ENCODE measurements at regions not wholly inside any gene's neighbourhood (a gene's known extent, or its start where the extent isn't known, plus 50 kb on each side); places are given as distances from the start of the nearest gene placed in this dataset.

GRCh38 chr6:22667855-22668254 lies 98.5 kb downstream of the HDGFL1 start:
- intact Hi-C loops (cut with micrococcal nuclease): no loop called here
- peak; percentile 74 for ATAC-seq
- DNase-seq: no peak

DNA sequence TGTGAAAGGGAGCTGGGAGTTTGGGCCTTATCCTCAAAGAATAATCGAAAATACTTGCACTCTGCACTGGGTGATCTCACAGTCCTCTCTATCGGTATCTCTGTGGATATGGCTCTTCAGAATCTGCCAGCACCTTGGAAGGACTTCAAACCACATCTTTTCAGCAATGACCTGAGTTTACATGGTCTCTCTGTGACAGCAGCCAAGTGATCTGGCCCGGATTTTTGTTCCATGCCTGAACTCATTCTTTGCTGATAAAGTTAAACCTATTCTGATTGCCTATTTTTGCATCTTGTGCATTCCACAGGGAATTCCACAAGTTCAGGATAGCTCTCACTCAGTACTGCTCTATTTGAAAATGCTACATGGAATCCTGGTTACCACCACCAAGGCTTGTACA lies 98.9 kb downstream of the HDGFL1 start:
- peak; percentile 96 for ATAC-seq
- DNase-seq: peak; percentile 55
- intact Hi-C loops (cut with micrococcal nuclease): no loop called here

DNA sequence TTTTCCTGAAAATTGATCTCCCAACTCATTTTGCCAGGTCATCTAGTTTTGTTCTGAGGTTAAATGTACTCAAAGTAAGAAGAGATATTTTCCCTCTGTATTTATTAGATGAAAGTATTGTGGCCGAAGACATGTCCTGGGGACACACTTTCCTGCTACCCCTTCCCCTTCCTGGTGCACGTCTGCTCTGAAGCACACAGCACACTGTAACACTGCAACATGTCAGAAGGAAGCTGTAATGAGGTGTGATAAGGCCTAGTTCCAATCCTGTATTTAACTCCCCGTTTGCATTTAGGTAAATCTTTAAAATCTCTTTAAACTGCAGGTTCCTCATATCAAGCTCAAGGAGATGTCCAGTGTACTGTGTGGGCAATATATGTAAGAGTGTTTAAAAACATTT lies 99.4 kb downstream of the HDGFL1 start:
- intact Hi-C loops (cut with micrococcal nuclease): no loop called here
- ATAC-seq (peak; percentile 59), DNase-seq (no peak)

DNA sequence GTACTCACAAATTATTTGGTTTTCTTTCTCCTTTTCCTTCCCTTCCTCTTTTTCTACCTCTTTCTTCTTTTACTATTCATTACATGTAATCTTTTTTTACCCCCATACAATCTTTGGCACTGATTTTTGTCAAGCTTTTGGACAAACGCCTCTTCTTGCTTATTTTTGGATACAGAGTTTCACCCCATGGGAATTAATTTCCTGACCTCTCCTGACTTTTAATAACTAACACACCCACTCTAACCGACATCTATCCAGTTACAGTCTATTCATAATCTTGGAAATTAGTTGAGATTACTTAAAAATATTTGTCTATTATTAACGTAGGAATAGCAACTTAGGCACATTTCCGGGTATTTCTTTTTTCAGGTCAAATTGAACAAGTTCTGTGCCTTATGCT lies 101.2 kb downstream of the HDGFL1 start:
- intact Hi-C loops (cut with micrococcal nuclease): no loop called here
- no peak for DNase-seq
- no peak for ATAC-seq

DNA sequence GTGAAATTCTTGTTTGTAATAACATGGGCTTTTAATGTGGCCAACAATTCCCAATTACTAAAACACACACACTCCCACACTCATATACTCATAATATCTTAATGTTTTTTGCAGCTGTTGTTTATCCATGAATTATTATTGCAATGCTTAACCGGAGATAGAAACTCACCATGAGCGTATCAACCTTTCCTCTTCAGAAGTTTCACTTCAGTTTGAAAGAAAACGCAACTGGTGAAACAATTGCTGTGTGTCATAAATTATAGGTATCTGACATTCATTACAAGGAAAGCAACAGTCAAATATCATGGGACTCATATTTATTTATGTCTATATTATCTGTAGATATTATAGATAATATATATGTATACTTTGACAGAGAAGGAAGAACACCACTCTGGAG lies 104.1 kb downstream of the HDGFL1 start:
- intact Hi-C loops (cut with micrococcal nuclease): no loop called here
- DNase-seq (no peak), ATAC-seq (no peak)

DNA sequence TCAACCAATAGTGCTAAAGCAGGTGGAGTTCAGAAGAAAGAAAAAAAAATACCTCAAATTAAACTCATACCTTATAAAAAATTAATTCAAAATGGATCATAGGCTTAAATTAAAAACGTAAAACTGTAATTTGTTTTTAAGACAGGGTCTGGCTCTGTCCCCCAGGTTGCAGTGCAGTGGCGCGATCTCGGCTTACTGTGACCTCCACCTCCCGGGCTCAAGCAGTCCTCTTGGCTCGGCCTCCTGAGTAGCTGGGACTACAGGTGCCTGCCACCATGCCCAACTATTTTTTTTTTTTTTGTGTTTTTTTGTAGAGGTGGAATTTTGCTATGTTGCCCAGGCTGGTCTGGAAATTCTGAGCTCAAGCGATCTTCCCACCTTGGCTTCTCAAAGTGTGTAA lies 111.6 kb downstream of the HDGFL1 start:
- no peak for ATAC-seq
- intact Hi-C loops (cut with micrococcal nuclease): no loop called here

DNA sequence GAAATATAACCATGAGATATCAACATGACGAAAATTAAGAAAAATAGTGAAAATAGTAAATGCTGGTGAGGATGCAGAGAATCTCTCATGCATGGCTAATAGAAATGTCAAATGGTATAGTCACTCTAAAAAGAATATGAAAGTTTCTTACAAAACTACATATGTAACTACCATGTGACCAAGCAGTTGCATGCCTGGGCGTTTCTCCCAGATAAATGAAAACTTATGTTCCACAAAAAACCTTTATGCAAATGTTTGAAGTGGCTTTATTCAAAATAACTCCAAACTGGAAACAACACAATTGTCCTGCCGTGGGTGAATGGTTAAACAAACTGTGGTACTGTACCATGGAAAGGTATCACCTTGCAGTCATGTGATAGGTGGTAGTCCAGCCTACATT lies 112.4 kb downstream of the HDGFL1 start:
- ATAC-seq (no peak), DNase-seq (no peak)
- intact Hi-C loops (cut with micrococcal nuclease): no loop called here

More for the DNA sequence above, 111.6 kb downstream of the HDGFL1 start:
- no peak for DNase-seq

GRCh38 chr6:22682979-22683378 lies 113.6 kb downstream of the HDGFL1 start:
- no peak for DNase-seq
- ATAC-seq: peak; percentile 55
- intact Hi-C loops (cut with micrococcal nuclease): no loop called here

DNA sequence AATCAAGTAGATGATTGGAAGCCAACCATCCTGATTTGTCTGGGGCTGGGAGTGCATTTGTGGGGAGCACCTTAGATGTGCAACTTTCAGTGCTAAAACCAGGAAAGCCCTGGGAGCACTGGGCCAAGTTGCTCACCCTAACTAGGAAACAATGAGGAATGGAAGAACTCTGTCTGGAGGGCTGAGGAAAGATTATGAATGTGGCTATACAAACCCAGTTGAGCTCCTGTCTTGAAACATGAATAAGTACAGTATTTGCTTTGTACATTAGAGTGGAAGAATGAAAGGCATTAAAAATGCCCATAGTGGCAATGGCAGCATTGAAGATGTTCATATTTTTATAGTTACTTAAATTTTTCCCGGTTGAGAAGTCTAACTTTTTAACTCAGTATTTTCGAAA lies 121.1 kb downstream of the HDGFL1 start:
- intact Hi-C loops (cut with micrococcal nuclease): no loop called here
- ATAC-seq (no peak), DNase-seq (no peak)

DNA sequence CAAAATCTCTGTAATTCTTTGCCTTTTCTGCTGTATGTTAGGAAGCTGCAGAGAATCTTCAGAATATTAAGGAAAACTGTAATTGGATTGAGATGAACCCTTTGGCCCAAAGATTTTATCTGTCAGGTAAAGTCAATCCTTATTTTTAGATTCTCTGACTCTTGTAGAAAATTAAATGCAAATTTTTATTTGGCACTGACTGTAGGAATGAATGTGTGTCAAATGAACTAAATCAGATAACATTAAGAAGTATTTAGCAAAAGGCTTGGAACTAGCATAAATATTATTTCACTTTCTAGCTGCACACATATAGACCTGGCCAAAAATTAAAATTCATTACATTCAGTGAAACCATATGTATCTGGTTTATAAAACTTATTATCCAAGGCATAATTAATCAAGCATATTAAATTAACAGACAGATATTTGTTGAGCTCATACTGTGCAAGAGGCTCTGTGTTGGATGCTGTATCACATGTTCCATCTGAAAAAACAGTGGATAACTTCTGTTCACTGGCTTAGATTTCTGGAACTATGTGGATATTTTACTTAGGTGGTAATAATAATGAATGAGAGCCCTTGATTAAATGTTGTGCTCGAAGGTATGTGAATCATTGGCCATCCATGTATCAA lies 124.8 kb downstream of the HDGFL1 start:
- no peak for DNase-seq
- intact Hi-C loops (cut with micrococcal nuclease): no loop called here
- no peak for ATAC-seq

DNA sequence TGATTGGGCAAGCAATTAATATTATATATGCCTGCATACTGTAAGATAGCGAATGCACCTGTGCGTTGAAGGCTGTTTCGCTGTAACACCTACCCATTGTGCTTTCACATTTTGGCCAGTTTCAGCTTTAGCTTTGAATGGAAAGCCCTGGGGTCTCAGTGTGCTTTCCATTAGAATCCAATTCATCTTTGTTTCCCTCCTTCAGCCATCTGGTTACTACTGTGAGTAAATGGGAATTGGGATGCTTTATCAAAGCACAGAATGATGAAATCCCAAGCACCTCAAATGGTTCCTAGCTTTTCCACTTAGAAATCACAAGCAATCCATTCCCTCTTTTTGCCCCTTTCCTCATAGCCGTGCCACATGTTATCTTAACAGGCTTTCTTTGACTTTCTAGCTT lies 127.1 kb downstream of the HDGFL1 start:
- no peak for DNase-seq
- intact Hi-C loops (cut with micrococcal nuclease): no loop called here

DNA sequence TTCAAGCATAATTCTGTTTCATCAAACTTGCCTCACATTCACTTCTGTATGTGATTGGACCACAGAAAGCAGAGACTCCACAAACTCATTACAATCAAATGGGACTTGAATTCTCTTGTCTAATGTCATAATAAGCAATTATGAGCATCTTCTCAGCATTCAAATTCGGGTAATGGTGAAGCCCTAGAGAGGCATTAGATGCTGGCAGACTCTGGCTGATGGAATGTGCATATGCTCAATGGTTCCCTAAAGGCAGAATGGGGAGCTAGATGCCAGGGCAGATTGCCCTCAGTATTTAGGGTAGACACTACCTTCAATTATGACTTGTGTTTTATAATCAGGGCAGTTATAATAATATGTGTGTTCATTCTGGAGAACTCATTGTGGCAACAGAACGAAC lies 127.9 kb downstream of the HDGFL1 start:
- DNase-seq (no peak), ATAC-seq (no peak)
- intact Hi-C loops (cut with micrococcal nuclease): no loop called here

More for the DNA sequence above, 127.1 kb downstream of the HDGFL1 start:
- ATAC-seq: no peak

- intact Hi-C loops (cut with micrococcal nuclease): no loop called here
- DNase-seq (no peak), ATAC-seq (no peak)
Measured at GRCh38 chr6:22699151-22699550, 129.8 kb downstream of the HDGFL1 start.

- DNase-seq: no peak
- no peak for ATAC-seq
Measured at GRCh38 chr6:22706651-22707050, 137.3 kb downstream of the HDGFL1 start.

GRCh38 chr6:22708469-22708868 lies 139.1 kb downstream of the HDGFL1 start:
- no peak for DNase-seq
- intact Hi-C loops (cut with micrococcal nuclease): no loop called here
- peak; percentile 78 for ATAC-seq

More at GRCh38 chr6:22706651-22707050, 137.3 kb downstream of the HDGFL1 start:
- intact Hi-C loops (cut with micrococcal nuclease): no loop called here

GRCh38 chr6:22709803-22710202 lies 140.4 kb downstream of the HDGFL1 start:
- ATAC-seq (peak; percentile 63), DNase-seq (no peak)
- intact Hi-C loops (cut with micrococcal nuclease): no loop called here

GRCh38 chr6:22716721-22717120 lies 147.4 kb downstream of the HDGFL1 start:
- ATAC-seq (no peak), DNase-seq (no peak)
- intact Hi-C loops (cut with micrococcal nuclease): no loop called here

DNA sequence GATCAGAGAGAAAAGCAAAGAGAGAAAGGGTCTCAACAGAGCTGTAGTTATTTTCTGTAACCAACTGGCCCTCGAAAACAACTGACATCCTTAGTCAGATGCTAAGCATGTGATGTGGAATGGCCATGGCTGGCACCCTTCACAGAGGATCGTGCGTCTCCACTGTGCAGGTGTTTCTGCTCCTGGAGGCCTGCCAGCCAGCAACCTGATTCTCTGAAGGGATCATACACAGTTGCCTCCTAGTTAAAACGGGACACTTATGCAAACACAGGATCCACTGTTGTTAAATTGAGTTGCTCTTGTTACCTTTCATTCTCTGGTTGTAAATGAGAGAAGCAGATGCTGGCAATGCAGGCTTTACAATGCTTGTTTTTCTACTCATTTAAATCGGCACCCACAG lies 148.5 kb downstream of the HDGFL1 start:
- intact Hi-C loops (cut with micrococcal nuclease): no loop called here
- DNase-seq (peak; percentile 28), ATAC-seq (no peak)

DNA sequence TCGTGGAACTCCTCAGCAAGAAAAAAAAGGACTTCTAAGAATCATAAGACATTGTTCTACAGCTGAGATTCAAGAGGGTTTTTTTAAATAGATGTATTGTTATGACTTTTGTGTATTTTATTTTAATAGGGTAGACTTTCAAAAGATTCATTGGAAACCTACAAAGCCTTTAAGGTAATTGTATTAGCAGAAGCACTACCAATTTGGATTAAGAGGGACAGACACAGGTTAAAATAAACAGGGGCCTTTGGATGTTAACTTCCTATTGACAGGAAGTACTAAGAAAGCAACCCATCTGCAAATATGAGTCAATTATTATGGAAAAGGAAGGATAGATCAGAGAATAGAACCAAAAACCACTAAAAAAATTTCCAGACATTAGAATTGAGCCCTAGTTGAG lies 153.5 kb downstream of the HDGFL1 start:
- no peak for DNase-seq
- intact Hi-C loops (cut with micrococcal nuclease): no loop called here
- ATAC-seq: no peak

DNA sequence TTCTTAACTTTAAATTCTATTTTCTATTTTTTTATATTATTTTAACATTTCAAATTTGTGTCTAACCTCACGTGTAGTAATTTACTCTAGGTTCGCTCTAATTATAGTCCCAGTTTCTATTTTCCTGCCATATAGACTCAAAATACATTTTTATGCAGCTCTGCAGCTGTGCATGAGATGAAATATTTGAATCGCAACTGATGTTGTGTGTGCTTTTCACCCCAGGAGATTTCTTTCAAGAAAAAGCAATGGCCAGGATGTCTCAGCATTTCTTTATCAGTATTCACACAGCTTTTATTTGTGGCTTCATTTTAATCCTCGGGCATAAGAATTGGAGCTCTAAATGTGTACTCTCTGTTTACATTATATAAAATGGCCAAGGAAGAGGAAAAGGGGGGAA lies 157.6 kb downstream of the HDGFL1 start:
- intact Hi-C loops (cut with micrococcal nuclease): no loop called here
- DNase-seq (no peak), ATAC-seq (no peak)

- ATAC-seq: no peak
Measured at GRCh38 chr6:22727710-22728109, 158.3 kb downstream of the HDGFL1 start.

More at GRCh38 chr6:22727710-22728109, 158.3 kb downstream of the HDGFL1 start:
- intact Hi-C loops (cut with micrococcal nuclease): no loop called here
- DNase-seq: no peak

Measured in left ventricle myocardium superior (tissue), 1 donor.